Ishikawa (cell line): ENCODE measurements at regions not wholly inside any gene's neighbourhood (a gene's known extent, or its start where the extent isn't known, plus 50 kb on each side); places are given as distances from the start of the nearest gene placed in this dataset.

Experiments
- CEBPB ChIP-seq: IDR thresholded peaks from 2 replicates; pipeline ENCODE4 v1.6.1; 2012
- CREB1 ChIP-seq: IDR thresholded peaks from 2 replicates; pipeline ENCODE4 v1.6.1; 2012; ENCODE audit warnings: low read depth
- EGR1 ChIP-seq: IDR thresholded peaks from 2 replicates; pipeline ENCODE4 v1.6.1; 2012
- EP300 ChIP-seq: IDR thresholded peaks from 2 replicates; pipeline ENCODE4 v1.6.1; 2012; ENCODE audit warnings: borderline replicate concordance
- FOXM1 ChIP-seq: IDR thresholded peaks from 2 replicates; pipeline ENCODE4 v1.6.1; 2012; ENCODE audit warnings: low read depth, borderline replicate concordance
- MAX ChIP-seq: IDR thresholded peaks from 2 replicates; pipeline ENCODE4 v1.6.1; 2012
- NFIC ChIP-seq: IDR thresholded peaks from 2 replicates; pipeline ENCODE4 v1.6.1; 2012
- RAD21 ChIP-seq: IDR thresholded peaks from 2 replicates; pipeline ENCODE4 v1.6.1; 2012; ENCODE audit warnings: low read depth
- REST ChIP-seq: IDR thresholded peaks from 2 replicates; pipeline ENCODE4 v1.6.1; 2012; ENCODE audit warnings: low read depth, mild to moderate bottlenecking
- TAF1 ChIP-seq: IDR thresholded peaks from 2 replicates; pipeline ENCODE4 v1.6.1; 2012; ENCODE audit warnings: low read depth, mild to moderate bottlenecking
- TCF12 ChIP-seq: IDR thresholded peaks from 2 replicates; pipeline ENCODE4 v1.6.1; 2012; ENCODE audit warnings: low read depth
- TEAD4 ChIP-seq: IDR thresholded peaks from 2 replicates; pipeline ENCODE4 v1.6.1; 2012
- USF1 ChIP-seq: IDR thresholded peaks from 2 replicates; pipeline ENCODE4 v1.6.1; 2012
- YY1 ChIP-seq: IDR thresholded peaks from 2 replicates; pipeline ENCODE4 v1.6.1; 2012; ENCODE audit warnings: low read depth
- ZBTB7A ChIP-seq: IDR thresholded peaks from 2 replicates; pipeline ENCODE4 v1.6.1; 2012; ENCODE audit warnings: low read depth

- TF ChIP-seq REST: no peak
- TF ChIP-seq EP300: no peak
- no peak for TF ChIP-seq ZBTB7A
- no peak for TF ChIP-seq RAD21
- no peak for TF ChIP-seq TEAD4
- TF ChIP-seq NFIC: no peak
- no peak for TF ChIP-seq YY1
- no peak for TF ChIP-seq CREB1
- TF ChIP-seq TCF12: no peak
- no peak for TF ChIP-seq EGR1
- no peak for TF ChIP-seq USF1
- no peak for TF ChIP-seq MAX
- TF ChIP-seq FOXM1: no peak
- TF ChIP-seq CEBPB: no peak
- TF ChIP-seq TAF1: no peak
Measured at GRCh38 chr20:50252701-50253100, 62.1 kb downstream of the CEBPB start.

- no peak for TF ChIP-seq USF1
- no peak for TF ChIP-seq EGR1
- TF ChIP-seq CEBPB: no peak
- TF ChIP-seq TCF12: no peak
- TF ChIP-seq TEAD4: no peak
- TF ChIP-seq MAX: no peak
- no peak for TF ChIP-seq CREB1
- no peak for TF ChIP-seq TAF1
- TF ChIP-seq YY1: no peak
- no peak for TF ChIP-seq EP300
- no peak for TF ChIP-seq FOXM1
- TF ChIP-seq NFIC: no peak
- no peak for TF ChIP-seq ZBTB7A
- no peak for TF ChIP-seq REST
Measured at GRCh38 chr20:50253101-50253500, 62.5 kb downstream of the CEBPB start.

- TF ChIP-seq TCF12 (no peak), MAX (no peak), EGR1 (no peak), TAF1 (no peak), ZBTB7A (no peak), YY1 (no peak), REST (no peak)
Measured at GRCh38 chr20:50254466-50255079, 63.9 kb downstream of the CEBPB start.

- TF ChIP-seq TEAD4: no peak
- no peak for TF ChIP-seq CEBPB
- no peak for TF ChIP-seq EP300
Measured at GRCh38 chr20:50256577-50256976, 65.9 kb downstream of the CEBPB start.

- TF ChIP-seq REST (no peak), TEAD4 (no peak), NFIC (no peak), TAF1 (no peak), EP300 (no peak), ZBTB7A (no peak), CREB1 (no peak), EGR1 (no peak), CEBPB (no peak), TCF12 (no peak), USF1 (no peak), RAD21 (no peak), YY1 (no peak), MAX (no peak)
Measured at GRCh38 chr20:50257860-50258259, 67.2 kb downstream of the CEBPB start.
